RWPE2 (cell line): ENCODE measurements at regions not wholly inside any gene's neighbourhood (a gene's known extent, or its start where the extent isn't known, plus 50 kb on each side); places are given as distances from the start of the nearest gene placed in this dataset.
A peak's percentile ranks its signal among the peaks of the same experiment; 100 is the strongest.

ENCODE experiments used
- ATAC-seq: fragments of 200-7000 bp; cut with Tn5 transposase; 3 replicates; pipeline ENCODE4 v1.9.1; 2021; ENCODE audit warnings: low read depth
- DNase-seq: peaks from one replicate; pipeline ENCODE4 v3.0.0-alpha.2; 2020; ENCODE audit warnings: low spot score
- H3K27ac ChIP-seq: fragments of 450-650 bp; 2 replicates; pipeline ENCODE4 v1.5.1; 2017; ENCODE audit warnings: mild to moderate bottlenecking; ENCODE audit not compliant: poor library complexity, severe bottlenecking
- H3K27me3 ChIP-seq: fragments of 250-450 bp; sonication (Bioruptor Pico); 2 replicates; pipeline ENCODE4 v1.5.1; 2021; ENCODE audit warnings: mild to moderate bottlenecking, moderate library complexity; ENCODE audit not compliant: insufficient read depth, poor library complexity, severe bottlenecking
- H3K36me3 ChIP-seq: fragments of 250-450 bp; sonication (Bioruptor Pico); 2 replicates; pipeline ENCODE4 v1.5.1; 2020; ENCODE audit warnings: low read depth, mild to moderate bottlenecking, moderate library complexity
- H3K4me1 ChIP-seq: fragments of 250-450 bp; sonication (Bioruptor Pico); 2 replicates; pipeline ENCODE4 v1.5.1; 2021; ENCODE audit warnings: mild to moderate bottlenecking, moderate library complexity; ENCODE audit not compliant: insufficient read depth, poor library complexity, severe bottlenecking
- H3K4me3 ChIP-seq: fragments of 250-450 bp; sonication (Bioruptor Pico); 2 replicates; pipeline ENCODE4 v1.5.1; 2021; ENCODE audit warnings: mild to moderate bottlenecking, moderate library complexity; ENCODE audit not compliant: severe bottlenecking
- H3K9me3 ChIP-seq: fragments of 250-450 bp; sonication (Bioruptor Pico); 2 replicates; pipeline ENCODE4 v1.5.1; 2021; ENCODE audit warnings: mild to moderate bottlenecking, moderate library complexity; ENCODE audit not compliant: severe bottlenecking
- CTCF ChIP-seq: fragments of 450-650 bp; IDR thresholded peaks from one replicate; pipeline ENCODE4 v1.5.1; 2017; ENCODE audit warnings: mild to moderate bottlenecking, moderate library complexity; ENCODE audit not compliant: poor library complexity, severe bottlenecking

DNA sequence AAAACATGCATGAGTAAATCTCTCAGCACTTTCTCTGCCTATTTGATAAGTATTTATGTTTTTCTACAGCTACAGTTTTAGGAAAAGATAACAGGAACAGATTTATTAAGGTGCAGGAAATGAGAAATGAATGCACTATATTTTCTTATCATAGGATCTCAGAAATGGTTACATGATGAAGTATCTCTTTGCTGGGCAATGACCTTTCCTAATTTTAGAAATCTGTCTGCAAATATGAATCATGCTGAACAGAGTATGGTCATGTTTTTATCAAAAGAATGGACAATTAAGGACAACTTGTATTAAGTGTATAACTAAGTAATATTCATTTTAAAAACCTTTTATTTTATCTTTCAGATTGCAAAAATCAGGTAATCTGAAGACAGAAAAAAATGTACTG is 53.8 kb upstream of the SPPL2A start:
- Histone ChIP-seq H3K27ac (no peak overlapping the region), H3K4me1 (peaks cover 20% of the 10 kb centered on the region), H3K9me3 (no peaks in the 10 kb centered on the region), H3K27me3 (no peaks in the 10 kb centered on the region), H3K4me3 (no peak overlapping the region), H3K36me3 (no peaks in the 10 kb centered on the region)
- ATAC-seq: no peak
- no peak for TF ChIP-seq CTCF
- DNase-seq: no peak

DNA sequence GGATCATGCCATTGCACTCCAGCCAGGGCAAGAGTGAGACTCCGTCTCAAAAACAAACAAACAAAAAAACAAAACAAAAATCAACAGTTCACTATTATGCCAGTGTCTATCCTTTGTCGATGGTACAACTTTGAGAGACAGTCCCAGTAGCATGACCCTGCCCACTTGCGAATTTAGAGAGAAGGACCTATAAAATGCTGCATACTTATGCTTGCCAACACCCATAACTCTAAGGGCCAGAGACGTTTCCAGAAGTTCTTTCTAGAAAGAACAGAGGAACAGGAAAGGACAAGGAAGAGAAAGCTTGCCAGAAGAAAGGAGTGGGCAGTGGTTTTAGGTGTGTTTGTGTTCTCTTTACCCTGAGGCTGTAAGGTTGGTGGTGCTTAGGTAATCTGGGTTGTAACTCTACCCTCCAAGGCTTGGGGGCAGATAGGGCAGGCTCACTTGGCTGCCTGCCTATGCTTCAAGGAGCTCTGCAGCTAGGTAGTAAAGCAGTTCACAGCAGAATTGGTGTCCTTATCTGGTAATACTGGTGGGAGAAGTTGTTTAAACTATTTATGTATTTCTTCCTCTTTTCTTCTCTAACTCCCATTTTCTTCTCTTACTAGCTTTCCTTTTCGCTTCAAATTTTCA is 50.6 kb upstream of the SPPL2A start:
- no peak overlapping the region for H3K27ac ChIP-seq
- H3K9me3 ChIP-seq: no peaks in the 10 kb centered on the region
- TF ChIP-seq CTCF: no peak
- H3K36me3 ChIP-seq: no peaks in the 10 kb centered on the region
- peak; percentile 98 for ATAC-seq
- H3K4me3 ChIP-seq: no peak overlapping the region
- peaks cover 20% of the 10 kb centered on the region for H3K4me1 ChIP-seq
- DNase-seq: no peak
- H3K27me3 ChIP-seq: no peaks in the 10 kb centered on the region
